GM12878 (cell line): ENCODE measurements at regions not wholly inside any gene's neighbourhood (a gene's known extent, or its start where the extent isn't known, plus 50 kb on each side); places are given as distances from the start of the nearest gene placed in this dataset.

Experiments used
- ATAC-seq: fragments of 200-7000 bp; cut with Tn5 transposase; 3 replicates; pipeline ENCODE4 v1.9.1; 2020; ENCODE audit warnings: mild to moderate bottlenecking, moderate library complexity
- BruUV-seq: library from RNA; stranded (reverse); fragments of 400-500 nt; replicated peaks from 2 replicates; lab custom pipeline; 2021; lab: Mats Ljungman, UMichigan
- CTCF ChIA-PET: fragments of 300-600 bp; sonication (Branson Sonifier 250); formaldehyde crosslinking; extraction: SDS; loops from one replicate; lab custom pipeline; 2021; ENCODE audit warnings: inconsistent platforms; lab: Yijun Ruan, JAX
- POLR2A ChIA-PET: fragments of 350-600 bp; formaldehyde crosslinking; extraction: SDS; loops from one replicate; lab custom pipeline; 2021; ENCODE audit warnings: inconsistent platforms; lab: Charles Lee
- RAD21 ChIA-PET: fragments of 300-600 bp; sonication (Branson Sonifier 250); formaldehyde crosslinking; loops from one replicate; lab custom pipeline; 2023; ENCODE audit warnings: antibody characterized with exemption; ENCODE audit not compliant: unreplicated experiment; lab: Charles Lee
- SMC1A ChIA-PET: fragments of 300-600 bp; sonication (Branson Sonifier 250); formaldehyde crosslinking; loops from one replicate; lab custom pipeline; 2023; ENCODE audit not compliant: unreplicated experiment, uncharacterized antibody; lab: Charles Lee
- DNase-seq: peaks from one replicate; pipeline ENCODE4 v3.0.0-alpha.2; 2011; ENCODE audit warnings: low read depth, low spot score
- FAIRE-seq: peaks from 3 replicates; lab custom pipeline; 2011; peaks lifted over from hg19 to GRCh38; lab: Jason Lieb, UNC
- H2AFZ ChIP-seq: 2 replicates; pipeline ENCODE4 v1.6.0; 2011; ENCODE audit warnings: low read depth, low read length, control low read depth; ENCODE audit not compliant: control insufficient read depth
- H3K27ac ChIP-seq: 2 replicates; pipeline ENCODE4 v1.5.1; 2011; ENCODE audit warnings: control low read depth; ENCODE audit not compliant: control insufficient read depth, insufficient read depth
- H3K27me3 ChIP-seq, 2 experiments: replicated peaks in 1 of 2; 2 replicates each; pipeline versions ENCODE4 v1.6.0 to v1.6.1; 2011; ENCODE audit warnings: low read length in 1 of 2; ENCODE audit not compliant: control insufficient read depth in 2 of 2, insufficient read depth in 2 of 2
- H3K36me3 ChIP-seq, 2 experiments: 2 replicates each; pipeline ENCODE4 v1.5.1; 2011; ENCODE audit warnings: low read length in 1 of 2; ENCODE audit not compliant: control insufficient read depth in 2 of 2, insufficient read depth in 2 of 2
- H3K4me1 ChIP-seq: 2 replicates; pipeline ENCODE4 v1.6.1; 2011; ENCODE audit warnings: mild to moderate bottlenecking, low read length, moderate library complexity, mixed read lengths; ENCODE audit not compliant: control insufficient read depth, insufficient read depth
- H3K4me2 ChIP-seq: 2 replicates; pipeline ENCODE4 v1.6.0; 2011; ENCODE audit warnings: control low read depth; ENCODE audit not compliant: control insufficient read depth, insufficient read depth
- H3K4me3 ChIP-seq: fragments of 200-600 bp; sonication (generic); 2 replicates; pipeline ENCODE4 v1.5.1; 2016
- H3K79me2 ChIP-seq: 2 replicates; pipeline ENCODE4 v1.6.0; 2011; ENCODE audit warnings: low read length; ENCODE audit not compliant: control insufficient read depth, insufficient read depth
- H3K9ac ChIP-seq: 2 replicates; pipeline ENCODE4 v1.8.0; 2011; ENCODE audit warnings: low read length, control low read depth, mixed read lengths; ENCODE audit not compliant: control insufficient read depth, insufficient read depth
- H3K9me3 ChIP-seq: replicated peaks from 3 replicates; pipeline ENCODE4 v1.5.1; 2011; ENCODE audit warnings: mild to moderate bottlenecking, low read length; ENCODE audit not compliant: control insufficient read depth, insufficient read depth
- H4K20me1 ChIP-seq: 2 replicates; pipeline ENCODE4 v1.6.0; 2011; ENCODE audit not compliant: control insufficient read depth, insufficient read depth
- BMI1 ChIP-seq: fragments of 450-650 bp; IDR thresholded peaks from 2 replicates; pipeline ENCODE4 v1.6.1; 2016; ENCODE audit warnings: mild to moderate bottlenecking, moderate library complexity, borderline replicate concordance
- CBX3 ChIP-seq: fragments of 200-600 bp; sonication (generic); IDR thresholded peaks from 2 replicates; pipeline ENCODE4 v1.6.1; 2016; ENCODE audit warnings: low read depth, borderline replicate concordance
- CHD2 ChIP-seq: IDR thresholded peaks from 2 replicates; pipeline ENCODE4 v1.6.1; 2011; ENCODE audit warnings: low read depth, low read length, improper control_type of control experiment, borderline replicate concordance
- CHD4 ChIP-seq: fragments of 200-600 bp; sonication (generic); IDR thresholded peaks from 2 replicates; pipeline ENCODE4 v1.6.1; 2016; ENCODE audit warnings: mild to moderate bottlenecking
- EGR1 ChIP-seq, 2 experiments: IDR thresholded peaks; 1 replicate in 1 of 2; 2 replicates in 1 of 2; pipeline ENCODE4 v1.6.1; 2011 to 2012; ENCODE audit warnings: low read depth in 2 of 2, low read length in 2 of 2, borderline replicate concordance in 1 of 2, mild to moderate bottlenecking in 1 of 2, moderate library complexity in 1 of 2
- FOS ChIP-seq: IDR thresholded peaks from 3 replicates; pipeline ENCODE4 v1.6.1; 2011; ENCODE audit warnings: borderline replicate concordance; ENCODE audit not compliant: insufficient read length; ENCODE audit errors: extremely low read depth
- GABPA ChIP-seq: IDR thresholded peaks from 2 replicates; pipeline ENCODE4 v1.6.1; 2014; ENCODE audit warnings: antibody characterized with exemption, low read depth, mild to moderate bottlenecking, inconsistent platforms
- IKZF2 ChIP-seq, 2 experiments: fragments of 450-650 bp; IDR thresholded peaks; 2 replicates each; pipeline ENCODE4 v1.6.1; 2017; ENCODE audit warnings: mild to moderate bottlenecking in 2 of 2, moderate library complexity in 2 of 2
- IRF3 ChIP-seq: fragments of 450-650 bp; IDR thresholded peaks from 2 replicates; pipeline ENCODE4 v1.6.1; 2014; ENCODE audit warnings: mild to moderate bottlenecking
- MYB ChIP-seq: fragments of 150-350 bp; IDR thresholded peaks from 2 replicates; pipeline ENCODE4 v1.6.1; 2014; ENCODE audit warnings: mild to moderate bottlenecking, low read depth, low read length, borderline replicate concordance
- NFIC ChIP-seq: IDR thresholded peaks from 2 replicates; pipeline ENCODE4 v1.6.1; 2012; ENCODE audit warnings: low read depth, mild to moderate bottlenecking, inconsistent platforms, low read length, moderate library complexity
- NR2C1 ChIP-seq: fragments of 450-650 bp; IDR thresholded peaks from 2 replicates; pipeline ENCODE4 v1.6.1; 2017; ENCODE audit warnings: antibody characterized with exemption, mild to moderate bottlenecking, moderate library complexity
- POLR2AphosphoS2 ChIP-seq: IDR thresholded peaks from 2 replicates; pipeline ENCODE4 v1.6.1; 2011; ENCODE audit warnings: low read depth, mild to moderate bottlenecking, low read length, improper control_type of control experiment, moderate library complexity
- RBBP5 ChIP-seq: fragments of 200-600 bp; sonication (generic); conservative IDR thresholded peaks from 2 replicates; pipeline ENCODE4 v1.6.1; 2016
- SMAD1 ChIP-seq: fragments of 450-650 bp; IDR thresholded peaks from 2 replicates; pipeline ENCODE4 v1.6.1; 2018; ENCODE audit warnings: mild to moderate bottlenecking, low read depth; ENCODE audit not compliant: partially characterized antibody
- SMC3 ChIP-seq: IDR thresholded peaks from 2 replicates; pipeline ENCODE4 v1.6.1; 2011; ENCODE audit warnings: low read length, improper control_type of control experiment, borderline replicate concordance
- SREBF1 ChIP-seq: IDR thresholded peaks from 2 replicates; pipeline ENCODE4 v1.6.1; 2012; ENCODE audit warnings: mild to moderate bottlenecking, low read length
- SREBF2 ChIP-seq: IDR thresholded peaks from 2 replicates; pipeline ENCODE4 v1.6.1; 2012; ENCODE audit warnings: mild to moderate bottlenecking, low read length
- STAT1 ChIP-seq: fragments of 450-650 bp; conservative IDR thresholded peaks from 2 replicates; pipeline ENCODE4 v1.6.1; 2014; ENCODE audit warnings: antibody characterized with exemption, mild to moderate bottlenecking
- YBX1 ChIP-seq: fragments of 450-650 bp; IDR thresholded peaks from 2 replicates; pipeline ENCODE4 v1.6.1; 2016; ENCODE audit warnings: antibody characterized with exemption
- ZNF207 ChIP-seq: fragments of 450-650 bp; IDR thresholded peaks from 2 replicates; pipeline ENCODE4 v1.6.1; 2014; ENCODE audit warnings: antibody characterized with exemption, mild to moderate bottlenecking, borderline replicate concordance
- ZNF274 ChIP-seq: IDR thresholded peaks from one replicate; pipeline ENCODE4 v1.8.0; 2011; ENCODE audit not compliant: insufficient read length, insufficient read depth
- ZSCAN29 ChIP-seq: fragments of 450-650 bp; IDR thresholded peaks from 2 replicates; pipeline ENCODE4 v1.6.1; 2017; ENCODE audit warnings: mild to moderate bottlenecking, moderate library complexity
- WGBS: methylation state at CpG from one replicate; pipeline ENCODE4 v1.1.6; 2016; ENCODE audit warnings: low lambda C conversion rate; ENCODE audit not compliant: insufficient replicate concordance, insufficient coverage; ENCODE audit errors: missing lambda C conversion rate; 5-methylcytosine and 5-hydroxymethylcytosine counted together
- in situ Hi-C: fragments of 300-500 bp; cut with MboI; formaldehyde crosslinking; loops from 9 replicates; pipeline ENCODE4 v1.14.3; 2018; ENCODE audit warnings: mixed read lengths
- intact Hi-C: fragments of 100-400 bp; cut with micrococcal nuclease; formaldehyde crosslinking; loops from one replicate; pipeline ENCODE4 v1.14.2; 2022; ENCODE audit not compliant: unreplicated experiment

- TF ChIP-seq SREBF2 (no peak), BMI1 (no peak), IKZF2 (IDR thresholded peaks at IDR 0.05) (no peak), YBX1 (no peak), CBX3 (no peak), STAT1 (no peak), POLR2AphosphoS2 (no peak)
Observed at GRCh38 chr9:108316630-108317029, 539.2 kb downstream of the ACTL7B start (continued).

GRCh38 chr9:108316066-108316465 lies 539.7 kb downstream of the ACTL7B start:
- Histone ChIP-seq H2AFZ (no peak overlapping the region), H3K79me2 (no peaks in the 10 kb centered on the region), H3K27ac (no peak overlapping the region), H4K20me1 (no peaks in the 10 kb centered on the region), H3K4me3 (no peak overlapping the region), H3K4me2 (no peak overlapping the region), H3K27me3 (no peaks in the 10 kb centered on the region), H3K36me3 (no peaks in the 10 kb centered on the region), H3K4me1 (no peaks in the 10 kb centered on the region), H3K9ac (no peak overlapping the region), H3K9me3 (no peaks in the 10 kb centered on the region)
- intact Hi-C loops: no loop called here
- ATAC-seq: no peak
- POLR2A ChIA-PET: interaction anchor here (0.5 kb wide), 1 partner anchor 384 kb away, joined by 3 read pairs; no protein-coding TSS in a partner anchor
- SMC1A ChIA-PET: no interaction called here
- no TSS peak for BruUV-seq
- FAIRE-seq: no peak
- in situ Hi-C loops: no loop called here
- no peak for DNase-seq
- RAD21 ChIA-PET: no interaction called here
- TF ChIP-seq GABPA (no peak), IRF3 (no peak), SREBF2 (no peak), CHD2 (no peak), ZSCAN29 (no peak), SMC3 (no peak), FOS (no peak), SREBF1 (no peak), NR2C1 (no peak), MYB (no peak), NFIC (no peak), RBBP5 (no peak), EGR1 (IDR thresholded peaks at IDR 0.05; ENCODE audit: borderline replicate concordance in 1 of 2, low read depth in 2 of 2, low read length in 2 of 2) (no peak), CHD4 (no peak), ZNF274 (no peak), SMAD1 (no peak), ZNF207 (no peak)
- 4% methylated on average over 4 of the region's 4 CpGs for WGBS
- CTCF ChIA-PET: interaction anchor here (0.6 kb wide), 1 partner anchor 383 kb away, joined by 3 read pairs; no protein-coding TSS in a partner anchor
